ENCODE measurements at regions not wholly inside any gene's neighbourhood (a gene's known extent, or its start where the extent isn't known, plus 50 kb on each side); places are given as distances from the start of the nearest gene placed in this dataset.

DNA sequence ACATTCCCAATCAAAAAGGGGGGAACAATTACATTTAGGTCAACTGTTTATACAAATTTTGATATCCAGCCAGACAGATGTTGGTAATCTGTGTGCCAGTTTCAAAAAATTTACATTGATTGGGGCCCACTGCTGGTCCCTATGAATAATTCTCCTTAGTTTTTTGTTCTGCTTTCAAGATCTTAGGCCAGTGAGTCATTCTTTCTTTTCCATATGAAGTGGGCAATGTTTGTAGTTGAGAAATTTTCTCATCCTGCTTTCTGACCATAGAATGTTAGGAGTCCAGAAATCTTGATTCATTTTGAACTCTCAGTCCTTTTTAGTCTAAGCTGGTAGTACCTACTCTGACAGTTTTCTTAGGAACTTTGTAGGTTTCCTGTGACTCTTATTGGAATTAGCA is 244.3 kb downstream of the DIO2 start:
- Histone ChIP-seq H3K27ac (ENCODE audit: low read depth in 1 of 2, low read length in 2 of 2) (no peak overlapping the region), H3K4me3 (ENCODE audit: low read length in 2 of 2) (no peak overlapping the region)

DNA sequence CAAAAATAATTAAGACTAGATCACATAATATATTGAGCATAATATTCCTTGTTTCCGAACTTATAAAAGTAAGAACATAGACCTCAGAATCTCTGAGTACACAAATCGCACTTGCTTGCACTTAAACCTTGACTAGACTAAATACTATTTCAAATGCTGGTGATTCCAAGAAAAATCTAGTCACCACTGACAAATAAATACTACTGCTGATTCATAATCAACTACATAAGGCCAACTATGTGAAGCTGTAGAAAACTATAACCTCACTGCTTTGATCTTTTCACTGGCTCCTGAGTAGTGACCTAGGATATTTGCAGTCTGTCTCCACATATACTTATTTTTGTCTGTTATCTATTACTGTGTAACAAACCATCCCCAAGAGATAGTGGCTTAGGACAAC is 245.4 kb downstream of the DIO2 start:
- no peak overlapping the region for H3K27ac ChIP-seq (ENCODE audit: low read depth in 1 of 2, low read length in 2 of 2)
- intact Hi-C loops (cut with DNase I): no loop called here
- H3K36me3 ChIP-seq (ENCODE audit: control insufficient read depth in 1 of 2, insufficient read depth in 2 of 2, low read length in 1 of 2): no peaks in the 10 kb centered on the region
- peaks cover 2% of the 10 kb centered on the region for H3K9me3 ChIP-seq (ENCODE audit: control insufficient read depth, low read length)
- no peak overlapping the region for H3K4me3 ChIP-seq (ENCODE audit: low read length in 2 of 2)
- 80 to 91% methylated on average over 2 of the region's 2 CpGs for WGBS, 2 donors
- no peaks in the 10 kb centered on the region for H3K4me1 ChIP-seq (ENCODE audit: control insufficient read depth in 1 of 2, insufficient read depth in 2 of 2, low read length in 2 of 2)
- no peak for ATAC-seq (ENCODE audit: low FRiP score)
- no peaks in the 10 kb centered on the region for H3K27me3 ChIP-seq (ENCODE audit: control insufficient read depth in 1 of 2, insufficient read depth in 2 of 2, low read length in 1 of 2)
- no peak for DNase-seq

More for the DNA sequence above, 244.3 kb downstream of the DIO2 start:
- DNase-seq: no peak
- intact Hi-C loops (cut with DNase I): no loop called here
- H3K36me3 ChIP-seq (ENCODE audit: control insufficient read depth in 1 of 2, insufficient read depth in 2 of 2, low read length in 1 of 2): no peaks in the 10 kb centered on the region
- H3K27me3 ChIP-seq (ENCODE audit: control insufficient read depth in 1 of 2, insufficient read depth in 2 of 2, low read length in 1 of 2): no peaks in the 10 kb centered on the region
- H3K9me3 ChIP-seq (ENCODE audit: control insufficient read depth, low read length): peaks cover 2% of the 10 kb centered on the region
- no peak for ATAC-seq (ENCODE audit: low FRiP score)
- no peaks in the 10 kb centered on the region for H3K4me1 ChIP-seq (ENCODE audit: control insufficient read depth in 1 of 2, insufficient read depth in 2 of 2, low read length in 2 of 2)

DNA sequence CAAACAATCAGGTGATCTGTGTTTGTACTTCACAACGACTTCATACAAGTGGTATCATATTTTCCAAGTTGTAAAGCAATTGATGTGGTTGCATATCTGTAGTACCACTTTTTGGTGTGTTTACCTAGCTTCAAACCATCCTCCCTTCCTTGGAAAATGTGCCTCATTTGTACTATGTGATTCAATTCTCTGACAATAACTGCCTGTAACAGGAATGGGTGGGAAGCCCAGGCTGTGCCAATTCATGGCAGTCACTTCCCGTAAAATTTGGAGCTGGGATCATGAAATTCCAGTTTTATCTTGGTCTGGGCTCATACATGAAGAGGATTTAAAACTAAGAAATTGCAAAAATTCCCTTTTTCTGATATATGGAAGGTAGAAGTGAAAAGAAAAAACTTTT is 250.1 kb downstream of the DIO2 start:
- Histone ChIP-seq H3K4me1 (ENCODE audit: control insufficient read depth in 1 of 2, insufficient read depth in 2 of 2, low read length in 2 of 2) (no peaks in the 10 kb centered on the region), H3K36me3 (ENCODE audit: control insufficient read depth in 1 of 2, insufficient read depth in 2 of 2, low read length in 1 of 2) (no peaks in the 10 kb centered on the region), H3K9me3 (ENCODE audit: control insufficient read depth, low read length) (peaks cover under 1% of the 10 kb centered on the region), H3K27ac (ENCODE audit: low read depth in 1 of 2, low read length in 2 of 2) (no peak overlapping the region), H3K27me3 (ENCODE audit: control insufficient read depth in 1 of 2, insufficient read depth in 2 of 2, low read length in 1 of 2) (no peaks in the 10 kb centered on the region), H3K4me3 (ENCODE audit: low read length in 2 of 2) (no peak overlapping the region)
- DNase-seq (no peak), ATAC-seq (ENCODE audit: low FRiP score) (no peak)
- intact Hi-C loops (cut with DNase I): no loop called here
- WGBS, 2 donors: 37 to 52% methylated on average over 2 of the region's 2 CpGs

DNA sequence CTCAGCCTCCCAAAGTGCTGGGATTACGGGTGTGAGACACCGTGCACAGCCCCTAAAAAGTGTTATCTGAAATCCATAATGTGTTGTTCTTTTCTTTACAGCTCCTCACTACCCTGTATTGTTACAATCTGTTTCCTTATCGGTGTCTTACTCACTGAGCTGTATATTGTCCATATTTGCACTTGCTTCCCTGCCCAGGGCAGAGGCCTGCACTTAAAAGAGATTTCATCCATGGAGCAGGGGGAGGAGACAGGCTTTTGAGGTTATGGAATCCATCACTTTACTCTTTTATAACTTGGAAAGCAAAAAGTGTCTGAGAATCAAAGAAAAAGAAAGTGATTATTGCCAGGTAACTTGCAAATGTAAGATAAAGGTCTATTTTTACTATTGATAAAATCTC is 251.0 kb downstream of the DIO2 start:
- no peak overlapping the region for H3K27ac ChIP-seq (ENCODE audit: low read depth in 1 of 2, low read length in 2 of 2)
- H3K4me1 ChIP-seq (ENCODE audit: control insufficient read depth in 1 of 2, insufficient read depth in 2 of 2, low read length in 2 of 2): no peaks in the 10 kb centered on the region
- H3K36me3 ChIP-seq (ENCODE audit: control insufficient read depth in 1 of 2, insufficient read depth in 2 of 2, low read length in 1 of 2): no peaks in the 10 kb centered on the region
- ATAC-seq (ENCODE audit: low FRiP score) (no peak), DNase-seq (no peak)
- 62 to 83% methylated on average over 3 of the region's 3 CpGs for WGBS, 2 donors
- no peak overlapping the region for H3K4me3 ChIP-seq (ENCODE audit: low read length in 2 of 2)
- no peaks in the 10 kb centered on the region for H3K9me3 ChIP-seq (ENCODE audit: control insufficient read depth, low read length)
- H3K27me3 ChIP-seq (ENCODE audit: control insufficient read depth in 1 of 2, insufficient read depth in 2 of 2, low read length in 1 of 2): no peaks in the 10 kb centered on the region
- intact Hi-C loops (cut with DNase I): no loop called here

DNA sequence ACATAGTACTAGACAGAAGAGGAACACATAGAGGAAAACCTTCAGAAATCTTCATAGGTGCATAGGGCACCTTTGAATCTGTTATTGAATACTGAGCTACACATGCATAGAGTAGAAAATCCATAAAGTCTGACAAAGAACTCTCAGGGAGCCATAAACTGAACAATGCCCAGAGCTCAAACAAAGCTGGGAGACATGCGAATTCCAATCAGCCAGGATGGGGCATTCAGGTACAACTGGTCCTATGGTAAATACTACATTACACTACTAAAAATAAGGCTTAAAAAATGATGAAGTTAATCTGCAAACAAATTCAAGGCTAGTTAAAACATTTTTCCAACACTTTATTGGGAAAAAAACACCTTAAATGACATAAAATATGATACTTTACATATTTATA is 259.7 kb downstream of the DIO2 start:
- no peaks in the 10 kb centered on the region for H3K4me1 ChIP-seq (ENCODE audit: control insufficient read depth in 1 of 2, insufficient read depth in 2 of 2, low read length in 2 of 2)
- no peak overlapping the region for H3K27ac ChIP-seq (ENCODE audit: low read depth in 1 of 2, low read length in 2 of 2)
- no peaks in the 10 kb centered on the region for H3K27me3 ChIP-seq (ENCODE audit: control insufficient read depth in 1 of 2, insufficient read depth in 2 of 2, low read length in 1 of 2)
- 90 to 94% methylated on average over 1 of the region's 1 CpG for WGBS, 2 donors
- intact Hi-C loops (cut with DNase I): no loop called here
- ATAC-seq (ENCODE audit: low FRiP score) (no peak), DNase-seq (no peak)
- H3K9me3 ChIP-seq (ENCODE audit: control insufficient read depth, low read length): peaks cover 6% of the 10 kb centered on the region
- H3K4me3 ChIP-seq (ENCODE audit: low read length in 2 of 2): no peak overlapping the region
- H3K36me3 ChIP-seq (ENCODE audit: control insufficient read depth in 1 of 2, insufficient read depth in 2 of 2, low read length in 1 of 2): no peaks in the 10 kb centered on the region

DNA sequence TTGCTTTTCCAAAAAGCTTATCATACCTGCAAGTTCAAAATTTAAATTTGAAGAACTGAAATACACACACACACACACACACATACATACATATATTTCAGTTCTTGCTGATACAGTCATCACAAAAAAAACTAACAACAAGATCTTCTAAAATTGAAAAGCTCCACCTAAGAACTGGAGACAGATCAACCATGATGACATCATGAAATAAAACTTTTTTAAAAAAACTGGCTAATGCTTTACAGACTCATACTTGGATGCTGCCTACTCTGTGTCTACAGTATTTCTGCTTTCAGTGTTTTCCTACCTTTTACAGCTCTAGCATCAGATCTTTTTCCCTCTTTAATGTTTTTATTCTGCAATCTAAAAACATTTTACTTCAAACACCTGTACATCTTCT is 261.4 kb downstream of the DIO2 start:
- Histone ChIP-seq H3K27ac (ENCODE audit: low read depth in 1 of 2, low read length in 2 of 2) (no peak overlapping the region), H3K27me3 (ENCODE audit: control insufficient read depth in 1 of 2, insufficient read depth in 2 of 2, low read length in 1 of 2) (no peaks in the 10 kb centered on the region), H3K4me1 (ENCODE audit: control insufficient read depth in 1 of 2, insufficient read depth in 2 of 2, low read length in 2 of 2) (no peaks in the 10 kb centered on the region), H3K9me3 (ENCODE audit: control insufficient read depth, low read length) (peaks cover 6% of the 10 kb centered on the region), H3K36me3 (ENCODE audit: control insufficient read depth in 1 of 2, insufficient read depth in 2 of 2, low read length in 1 of 2) (no peaks in the 10 kb centered on the region), H3K4me3 (ENCODE audit: low read length in 2 of 2) (no peak overlapping the region)
- intact Hi-C loops (cut with DNase I): no loop called here
- DNase-seq: no peak
- ATAC-seq (ENCODE audit: low FRiP score): no peak

DNA sequence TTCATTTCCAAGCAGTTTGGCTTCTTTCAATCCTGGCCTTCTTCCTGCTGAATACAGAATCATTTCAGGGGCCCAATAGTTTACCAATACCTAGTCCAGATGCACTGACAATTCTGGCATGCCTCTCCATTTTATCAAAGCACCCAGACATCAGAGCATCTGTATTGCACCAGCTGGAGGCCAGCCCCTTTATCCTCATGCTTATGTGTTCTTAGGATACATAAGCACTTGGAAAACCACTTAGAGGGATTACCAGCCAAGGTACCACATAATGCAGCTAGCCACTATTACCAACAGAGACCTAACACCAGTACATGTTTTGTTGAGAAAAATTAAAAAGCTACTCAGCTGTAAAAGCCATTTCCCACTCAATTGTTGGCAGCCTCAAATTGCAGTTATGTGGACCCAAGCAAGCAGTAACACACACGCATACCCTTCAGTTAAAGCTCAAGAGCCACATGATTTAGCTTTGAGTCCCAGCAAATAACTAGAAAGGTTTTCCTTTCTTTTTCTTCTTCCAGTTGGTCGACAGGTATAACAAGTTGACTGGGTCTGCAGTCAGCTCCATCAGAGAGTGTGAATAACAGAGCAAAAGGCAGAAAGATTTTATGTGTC is 263.8 kb downstream of the DIO2 start:
- 70 to 76% methylated on average over 2 of the region's 2 CpGs for WGBS, 2 donors
- Histone ChIP-seq H3K4me1 (ENCODE audit: control insufficient read depth in 1 of 2, insufficient read depth in 2 of 2, low read length in 2 of 2) (no peaks in the 10 kb centered on the region), H3K27me3 (ENCODE audit: control insufficient read depth in 1 of 2, insufficient read depth in 2 of 2, low read length in 1 of 2) (no peaks in the 10 kb centered on the region), H3K9me3 (ENCODE audit: control insufficient read depth, low read length) (no peaks in the 10 kb centered on the region), H3K4me3 (ENCODE audit: low read length in 2 of 2) (no peak overlapping the region), H3K36me3 (ENCODE audit: control insufficient read depth in 1 of 2, insufficient read depth in 2 of 2, low read length in 1 of 2) (no peaks in the 10 kb centered on the region), H3K27ac (ENCODE audit: low read depth in 1 of 2, low read length in 2 of 2) (no peak overlapping the region)
- DNase-seq: no peak
- ATAC-seq (ENCODE audit: low FRiP score): no peak
- intact Hi-C loops (cut with DNase I): no loop called here

DNA sequence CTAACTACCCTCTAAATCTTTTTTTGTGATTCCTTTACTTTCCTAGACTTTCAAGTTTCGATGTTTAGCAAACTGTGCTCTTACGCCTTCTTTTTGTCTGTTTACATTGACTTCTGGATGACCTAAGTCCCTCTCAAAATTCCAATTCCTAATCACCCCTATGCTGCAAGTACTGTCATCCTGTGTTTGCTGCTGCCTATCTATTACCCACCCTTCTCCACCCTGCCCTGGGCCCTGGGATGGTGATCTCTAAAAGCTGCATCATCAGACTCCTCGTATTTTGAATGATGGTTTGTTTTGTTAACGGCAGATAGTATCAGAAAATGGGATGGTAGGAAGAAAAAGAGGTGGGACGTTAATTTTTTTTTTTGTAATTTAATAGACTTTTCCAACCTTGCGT is 272.1 kb downstream of the DIO2 start:
- 71 to 75% methylated on average over 6 of the region's 6 CpGs for WGBS, 2 donors
- DNase-seq (no peak), ATAC-seq (ENCODE audit: low FRiP score) (no peak)
- no peaks in the 10 kb centered on the region for H3K36me3 ChIP-seq (ENCODE audit: control insufficient read depth in 1 of 2, insufficient read depth in 2 of 2, low read length in 1 of 2)
- no peaks in the 10 kb centered on the region for H3K27me3 ChIP-seq (ENCODE audit: control insufficient read depth in 1 of 2, insufficient read depth in 2 of 2, low read length in 1 of 2)
- intact Hi-C loops (cut with DNase I): no loop called here
- H3K27ac ChIP-seq (ENCODE audit: low read depth in 1 of 2, low read length in 2 of 2): no peak overlapping the region
- H3K4me1 ChIP-seq (ENCODE audit: control insufficient read depth in 1 of 2, insufficient read depth in 2 of 2, low read length in 2 of 2): no peaks in the 10 kb centered on the region
- H3K4me3 ChIP-seq (ENCODE audit: low read length in 2 of 2): no peak overlapping the region
- no peaks in the 10 kb centered on the region for H3K9me3 ChIP-seq (ENCODE audit: control insufficient read depth, low read length)

DNA sequence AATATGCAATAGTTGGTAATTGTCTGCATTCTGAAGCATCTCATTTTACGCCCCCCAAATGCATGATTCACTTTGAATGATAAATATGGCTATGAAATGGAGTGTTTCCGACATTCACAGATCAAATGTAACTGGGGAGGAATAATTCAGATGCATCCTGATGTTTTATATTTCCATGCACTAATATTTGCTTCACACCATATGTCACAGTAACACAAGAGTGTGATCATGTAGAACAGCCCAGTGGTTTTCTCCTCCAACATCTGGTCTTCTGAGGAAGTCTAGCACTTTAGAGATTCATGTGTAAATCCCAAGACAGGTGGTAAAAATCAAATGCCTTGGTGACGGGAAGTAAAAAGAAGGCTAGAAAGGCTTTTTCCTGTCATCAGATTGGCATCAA is 273.1 kb downstream of the DIO2 start:
- ATAC-seq (ENCODE audit: low FRiP score): no peak
- Histone ChIP-seq H3K9me3 (ENCODE audit: control insufficient read depth, low read length) (no peaks in the 10 kb centered on the region), H3K4me1 (ENCODE audit: control insufficient read depth in 1 of 2, insufficient read depth in 2 of 2, low read length in 2 of 2) (no peaks in the 10 kb centered on the region), H3K36me3 (ENCODE audit: control insufficient read depth in 1 of 2, insufficient read depth in 2 of 2, low read length in 1 of 2) (no peaks in the 10 kb centered on the region), H3K4me3 (ENCODE audit: low read length in 2 of 2) (no peak overlapping the region), H3K27ac (ENCODE audit: low read depth in 1 of 2, low read length in 2 of 2) (no peak overlapping the region), H3K27me3 (ENCODE audit: control insufficient read depth in 1 of 2, insufficient read depth in 2 of 2, low read length in 1 of 2) (no peaks in the 10 kb centered on the region)
- WGBS, 2 donors: 72 to 79% methylated on average over 3 of the region's 3 CpGs
- DNase-seq: no peak
- intact Hi-C loops (cut with DNase I): no loop called here

Data from aorta (tissue), 5 donors.